WTC11 (cell line): ENCODE measurements at regions not wholly inside any gene's neighbourhood (a gene's known extent, or its start where the extent isn't known, plus 50 kb on each side); places are given as distances from the start of the nearest gene placed in this dataset.

Source experiments
- ATAC-seq: fragments of 200-7000 bp; cut with Tn5 transposase; 2 replicates; pipeline ENCODE4 v1.10.0; 2021; ENCODE audit warnings: mild to moderate bottlenecking, moderate library complexity
- CTCF ChIA-PET: fragments of 300-600 bp; sonication (Branson Sonifier 250); formaldehyde crosslinking; loops from one replicate; lab custom pipeline; 2021; ENCODE audit warnings: antibody characterized with exemption; lab: Charles Lee
- POLR2A ChIA-PET: fragments of 350-600 bp; sonication (Branson Sonifier 250); formaldehyde crosslinking; loops from one replicate; lab custom pipeline; 2021; ENCODE audit warnings: antibody characterized with exemption; lab: Charles Lee
- DNase-seq: peaks from one replicate; pipeline ENCODE4 v3.0.0; 2021; ENCODE audit warnings: low spot score
- H3K27ac Mint-ChIP-seq: 2 replicates; pipeline ENCODE4 v1.8.0; 2021; ENCODE audit warnings: mixed read lengths
- H3K27me3 Mint-ChIP-seq: 2 replicates; pipeline ENCODE4 v1.8.0; 2021; ENCODE audit warnings: low read depth, mild to moderate bottlenecking, moderate library complexity, mixed read lengths
- H3K36me3 Mint-ChIP-seq: 2 replicates; pipeline ENCODE4 v1.8.0; 2021; ENCODE audit warnings: mixed read lengths
- H3K4me1 Mint-ChIP-seq: 2 replicates; pipeline ENCODE4 v1.8.0; 2022; ENCODE audit warnings: mixed read lengths
- H3K4me3 Mint-ChIP-seq: 2 replicates; pipeline ENCODE4 v1.8.0; 2021; ENCODE audit warnings: mild to moderate bottlenecking, moderate library complexity, mixed read lengths
- H3K9me3 Mint-ChIP-seq: 2 replicates; pipeline ENCODE4 v1.8.0; 2021; ENCODE audit warnings: mixed read lengths
- E2F1 ChIP-seq: sonication (generic); formaldehyde crosslinking; IDR thresholded peaks from 2 replicates; pipeline ENCODE4 v1.8.0; 2022; ENCODE audit warnings: mild to moderate bottlenecking, missing genetic modification reagents
- E2F5 ChIP-seq: sonication (generic); formaldehyde crosslinking; IDR thresholded peaks from 2 replicates; pipeline ENCODE4 v1.8.1; 2022; ENCODE audit warnings: mild to moderate bottlenecking, moderate library complexity, missing genetic modification reagents
- ELF4 ChIP-seq: sonication (generic); formaldehyde crosslinking; IDR thresholded peaks from 2 replicates; pipeline ENCODE4 v1.8.1; 2022; ENCODE audit warnings: low read depth, mild to moderate bottlenecking, moderate library complexity, missing genetic modification reagents
- FOXK1 ChIP-seq: sonication (generic); formaldehyde crosslinking; IDR thresholded peaks from 2 replicates; pipeline ENCODE4 v1.8.0; 2022; ENCODE audit warnings: mild to moderate bottlenecking, moderate library complexity, missing genetic modification reagents
- GTF2I ChIP-seq: fragments of 250-450 bp; sonication (Bioruptor Pico); conservative IDR thresholded peaks from 2 replicates; pipeline ENCODE4 v1.4.0; 2021; ENCODE audit warnings: mild to moderate bottlenecking
- IRF2 ChIP-seq: sonication (generic); formaldehyde crosslinking; IDR thresholded peaks from 2 replicates; pipeline ENCODE4 v1.8.0; 2022; ENCODE audit warnings: low read depth, missing genetic modification reagents, borderline replicate concordance
- NR1H2 ChIP-seq: sonication (generic); formaldehyde crosslinking; IDR thresholded peaks from 2 replicates; pipeline ENCODE4 v1.9.0; 2021; ENCODE audit warnings: mild to moderate bottlenecking, moderate library complexity, missing genetic modification reagents
- SMAD4 ChIP-seq: sonication (generic); formaldehyde crosslinking; IDR thresholded peaks from 2 replicates; pipeline ENCODE4 v1.8.0; 2022; ENCODE audit warnings: mild to moderate bottlenecking, missing genetic modification reagents
- ZNF671 ChIP-seq: fragments of 250-450 bp; sonication (Bioruptor Pico); IDR thresholded peaks from 2 replicates; pipeline ENCODE4 v1.8.0; 2021; ENCODE audit warnings: mild to moderate bottlenecking
- TF ChIP-seq, protein P1 (sequence below): fragments of 250-450 bp; sonication (Bioruptor Pico); IDR thresholded peaks from 2 replicates; pipeline ENCODE4 v1.9.0; 2021; ENCODE audit warnings: mild to moderate bottlenecking, borderline replicate concordance
- TF ChIP-seq, protein P2 (sequence below): fragments of 250-450 bp; sonication (Bioruptor Pico); conservative IDR thresholded peaks from 2 replicates; pipeline ENCODE4 v1.9.0; 2021; ENCODE audit warnings: mild to moderate bottlenecking
- TF ChIP-seq, protein P3 (sequence below): sonication (generic); formaldehyde crosslinking; IDR thresholded peaks from 2 replicates; pipeline ENCODE4 v1.8.0; 2022; ENCODE audit warnings: mild to moderate bottlenecking, missing genetic modification reagents

GRCh38 chr16:73166947-73167550 is 119.1 kb upstream of the ZFHX3 start:
- DNase-seq (no peak), ATAC-seq (no peak)
- no peak overlapping the region for H3K27ac Mint-ChIP-seq
- no peak overlapping the region for H3K4me3 Mint-ChIP-seq
- TF ChIP-seq, protein P1, sequence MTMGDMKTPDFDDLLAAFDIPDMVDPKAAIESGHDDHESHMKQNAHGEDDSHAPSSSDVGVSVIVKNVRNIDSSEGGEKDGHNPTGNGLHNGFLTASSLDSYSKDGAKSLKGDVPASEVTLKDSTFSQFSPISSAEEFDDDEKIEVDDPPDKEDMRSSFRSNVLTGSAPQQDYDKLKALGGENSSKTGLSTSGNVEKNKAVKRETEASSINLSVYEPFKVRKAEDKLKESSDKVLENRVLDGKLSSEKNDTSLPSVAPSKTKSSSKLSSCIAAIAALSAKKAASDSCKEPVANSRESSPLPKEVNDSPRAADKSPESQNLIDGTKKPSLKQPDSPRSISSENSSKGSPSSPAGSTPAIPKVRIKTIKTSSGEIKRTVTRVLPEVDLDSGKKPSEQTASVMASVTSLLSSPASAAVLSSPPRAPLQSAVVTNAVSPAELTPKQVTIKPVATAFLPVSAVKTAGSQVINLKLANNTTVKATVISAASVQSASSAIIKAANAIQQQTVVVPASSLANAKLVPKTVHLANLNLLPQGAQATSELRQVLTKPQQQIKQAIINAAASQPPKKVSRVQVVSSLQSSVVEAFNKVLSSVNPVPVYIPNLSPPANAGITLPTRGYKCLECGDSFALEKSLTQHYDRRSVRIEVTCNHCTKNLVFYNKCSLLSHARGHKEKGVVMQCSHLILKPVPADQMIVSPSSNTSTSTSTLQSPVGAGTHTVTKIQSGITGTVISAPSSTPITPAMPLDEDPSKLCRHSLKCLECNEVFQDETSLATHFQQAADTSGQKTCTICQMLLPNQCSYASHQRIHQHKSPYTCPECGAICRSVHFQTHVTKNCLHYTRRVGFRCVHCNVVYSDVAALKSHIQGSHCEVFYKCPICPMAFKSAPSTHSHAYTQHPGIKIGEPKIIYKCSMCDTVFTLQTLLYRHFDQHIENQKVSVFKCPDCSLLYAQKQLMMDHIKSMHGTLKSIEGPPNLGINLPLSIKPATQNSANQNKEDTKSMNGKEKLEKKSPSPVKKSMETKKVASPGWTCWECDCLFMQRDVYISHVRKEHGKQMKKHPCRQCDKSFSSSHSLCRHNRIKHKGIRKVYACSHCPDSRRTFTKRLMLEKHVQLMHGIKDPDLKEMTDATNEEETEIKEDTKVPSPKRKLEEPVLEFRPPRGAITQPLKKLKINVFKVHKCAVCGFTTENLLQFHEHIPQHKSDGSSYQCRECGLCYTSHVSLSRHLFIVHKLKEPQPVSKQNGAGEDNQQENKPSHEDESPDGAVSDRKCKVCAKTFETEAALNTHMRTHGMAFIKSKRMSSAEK, result no peak
- no peak for TF ChIP-seq FOXK1 (CRISPR knock-in tag)
- TF ChIP-seq, protein P2, sequence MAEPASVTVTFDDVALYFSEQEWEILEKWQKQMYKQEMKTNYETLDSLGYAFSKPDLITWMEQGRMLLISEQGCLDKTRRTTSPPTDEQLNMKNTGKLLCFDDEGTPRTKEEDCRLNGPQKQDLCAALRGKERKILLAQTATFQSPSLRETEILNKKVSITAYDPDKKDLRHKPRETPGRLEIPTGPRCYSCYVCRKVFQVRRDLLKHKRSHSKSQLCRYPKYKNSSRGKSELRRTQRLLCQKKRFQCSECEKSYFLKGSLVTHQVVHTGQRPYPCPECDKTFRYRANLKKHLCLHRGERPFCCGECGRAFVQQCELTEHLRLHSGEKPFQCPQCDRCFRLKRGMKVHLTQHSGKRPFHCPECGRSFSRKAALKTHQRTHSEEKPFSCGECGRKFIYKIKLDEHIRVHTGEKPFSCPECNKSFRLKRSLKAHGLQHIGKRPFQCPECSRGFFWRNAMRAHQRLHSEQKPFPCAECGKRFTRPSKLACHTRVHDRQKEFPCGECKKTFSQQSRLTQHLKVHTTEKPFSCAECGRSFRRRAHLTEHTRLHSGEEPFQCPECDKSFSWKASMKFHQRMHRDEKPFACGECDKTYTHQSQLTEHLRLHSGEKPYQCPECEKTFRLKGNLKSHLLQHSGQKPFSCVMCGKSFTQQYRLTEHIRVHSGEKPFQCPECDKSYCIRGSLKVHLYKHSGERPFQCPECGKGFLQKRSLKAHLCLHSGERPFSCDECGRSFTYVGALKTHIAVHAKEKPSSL, result no peak
- H3K36me3 Mint-ChIP-seq, result no peaks in the 10 kb centered on the region
- POLR2A ChIA-PET, result no interaction called here
- peaks cover 11% of the 10 kb centered on the region for H3K27me3 Mint-ChIP-seq
- CTCF ChIA-PET, result interaction anchor here (1.2 to 2.2 kb wide), 2 partner anchors 9 to 11 kb away, joined by 3 to 10 read pairs; no protein-coding TSS in a partner anchor
- H3K4me1 Mint-ChIP-seq, result peaks cover 25% of the 10 kb centered on the region
- H3K9me3 Mint-ChIP-seq, result no peaks in the 10 kb centered on the region

GRCh38 chr16:73166441-73166851 is 118.5 kb upstream of the ZFHX3 start:
- no peak overlapping the region for H3K4me3 Mint-ChIP-seq
- ATAC-seq, result peak; percentile 85

More at GRCh38 chr16:73166441-73166851, 118.5 kb upstream of the ZFHX3 start:
- CTCF ChIA-PET, result interaction anchor here (1.2 to 2.2 kb wide), 2 partner anchors 10 to 11 kb away, joined by 3 to 10 read pairs; no protein-coding TSS in a partner anchor
- POLR2A ChIA-PET, result no interaction called here
- Mint-ChIP-seq H3K4me1 (peaks cover 19% of the 10 kb centered on the region), H3K36me3 (no peaks in the 10 kb centered on the region), H3K27me3 (peaks cover 11% of the 10 kb centered on the region), H3K27ac (no peak overlapping the region), H3K9me3 (no peaks in the 10 kb centered on the region)
- TF ChIP-seq SMAD4 (CRISPR knock-in tag) (no peak), E2F1 (CRISPR knock-in tag) (no peak), E2F5 (CRISPR knock-in tag) (no peak), ELF4 (no peak), FOXK1 (CRISPR knock-in tag) (no peak), IRF2 (CRISPR knock-in tag) (no peak), ZNF671 (CRISPR knock-in tag) (no peak), NR1H2 (CRISPR knock-in tag) (no peak), GTF2I (no peak)
- TF ChIP-seq, protein P3, sequence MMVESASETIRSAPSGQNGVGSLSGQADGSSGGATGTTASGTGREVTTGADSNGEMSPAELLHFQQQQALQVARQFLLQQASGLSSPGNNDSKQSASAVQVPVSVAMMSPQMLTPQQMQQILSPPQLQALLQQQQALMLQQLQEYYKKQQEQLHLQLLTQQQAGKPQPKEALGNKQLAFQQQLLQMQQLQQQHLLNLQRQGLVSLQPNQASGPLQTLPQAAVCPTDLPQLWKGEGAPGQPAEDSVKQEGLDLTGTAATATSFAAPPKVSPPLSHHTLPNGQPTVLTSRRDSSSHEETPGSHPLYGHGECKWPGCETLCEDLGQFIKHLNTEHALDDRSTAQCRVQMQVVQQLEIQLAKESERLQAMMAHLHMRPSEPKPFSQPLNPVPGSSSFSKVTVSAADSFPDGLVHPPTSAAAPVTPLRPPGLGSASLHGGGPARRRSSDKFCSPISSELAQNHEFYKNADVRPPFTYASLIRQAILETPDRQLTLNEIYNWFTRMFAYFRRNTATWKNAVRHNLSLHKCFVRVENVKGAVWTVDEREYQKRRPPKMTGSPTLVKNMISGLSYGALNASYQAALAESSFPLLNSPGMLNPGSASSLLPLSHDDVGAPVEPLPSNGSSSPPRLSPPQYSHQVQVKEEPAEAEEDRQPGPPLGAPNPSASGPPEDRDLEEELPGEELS (CRISPR knock-in tag), result no peak
- no peak for DNase-seq
